ENCODE measurements at regions not wholly inside any gene's neighbourhood (a gene's known extent, or its start where the extent isn't known, plus 50 kb on each side); places are given as distances from the start of the nearest gene placed in this dataset.

DNA sequence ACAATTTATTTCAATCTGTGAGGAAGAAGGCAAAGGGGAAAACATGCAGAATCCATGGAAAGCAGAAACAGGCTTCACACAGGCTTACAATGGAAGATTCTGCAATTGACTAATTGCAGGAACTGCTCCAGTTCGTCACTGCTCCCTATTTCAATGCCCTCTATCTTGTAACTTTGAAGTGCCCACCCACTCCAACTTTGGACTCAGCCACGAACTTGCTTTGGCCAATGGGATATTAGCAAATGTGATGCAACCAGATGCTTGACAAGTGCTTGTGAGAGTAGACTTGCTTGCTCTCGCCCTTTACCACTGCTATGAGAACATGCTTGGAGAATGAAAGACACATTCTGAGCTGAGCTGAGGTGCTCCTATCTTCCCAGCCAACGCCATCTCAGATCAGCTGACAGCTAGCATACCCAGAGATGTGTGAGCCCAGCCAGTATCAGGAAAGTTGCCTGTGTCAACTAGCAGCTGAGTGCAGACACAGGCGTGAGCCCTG, 105.7 kb upstream of the PTCHD1 start:
- no peak for DNase-seq

GRCh38 chrX:23235051-23235450, 99.6 kb upstream of the PTCHD1 start:
- no peak for DNase-seq

- no peak for DNase-seq
Observed at GRCh38 chrX:23246001-23246400, 88.6 kb upstream of the PTCHD1 start.

- DNase-seq, result no peak
Observed at GRCh38 chrX:23248187-23248586, 86.5 kb upstream of the PTCHD1 start.

- DNase-seq, result no peak
Observed at GRCh38 chrX:23251043-23251442, 83.6 kb upstream of the PTCHD1 start.

GRCh38 chrX:23263892-23264291, 70.8 kb upstream of the PTCHD1 start:
- no peak for DNase-seq

DNA sequence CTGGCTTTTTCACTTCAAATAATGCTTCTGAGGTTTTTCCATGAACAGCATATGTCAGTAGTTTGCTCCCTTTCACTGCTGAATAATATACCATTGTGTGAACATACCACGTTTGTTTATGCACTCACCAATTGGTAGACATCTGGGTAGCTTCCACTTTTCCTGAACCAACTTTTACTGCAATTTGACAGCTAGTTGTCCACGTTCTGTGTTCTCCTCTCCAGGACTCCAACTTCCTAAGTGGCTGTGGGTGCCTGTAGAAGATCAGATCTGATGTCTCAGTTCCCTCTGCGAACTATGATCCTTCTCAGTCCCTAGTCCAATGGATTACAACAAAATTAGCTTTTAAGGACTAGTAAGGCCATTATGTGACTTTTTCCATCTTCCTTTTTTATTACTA, 64.7 kb upstream of the PTCHD1 start:
- DNase-seq, result no peak

DNA sequence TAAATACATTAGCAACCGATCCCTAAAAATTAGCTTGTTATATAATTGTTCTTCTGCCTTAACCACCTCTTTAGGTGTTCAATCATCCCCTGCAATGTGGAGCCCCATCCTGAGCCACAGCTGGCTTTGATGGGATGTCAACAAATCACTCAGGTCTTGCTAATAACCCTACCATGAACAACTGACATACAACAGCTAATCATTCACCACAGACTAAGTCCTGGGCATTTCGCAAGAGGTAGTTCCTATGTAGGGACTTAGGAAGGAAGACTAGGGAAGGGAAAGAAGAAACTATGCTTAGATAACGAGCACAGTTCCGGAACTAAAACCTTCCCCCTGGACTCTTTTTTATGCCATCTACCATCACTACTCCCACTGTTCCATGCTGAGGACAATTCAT, 63.6 kb upstream of the PTCHD1 start:
- DNase-seq, result no peak

- DNase-seq, result no peak
Observed at GRCh38 chrX:23276475-23276874, 58.2 kb upstream of the PTCHD1 start.

All from CD4-positive, alpha-beta T cell treated with Interleukin-6 for 4 hours (primary cell).